HG03097 (cell line): ENCODE measurements at regions not wholly inside any gene's neighbourhood (a gene's known extent, or its start where the extent isn't known, plus 50 kb on each side); places are given as distances from the start of the nearest gene placed in this dataset.
"Not testable (repeated sequence)": the region's sequence is repeated elsewhere in the genome, so short reads cannot be mapped to it uniquely, and the experiment has no call there.

Experiments
- ATAC-seq: cut with Tn5 transposase; IDR thresholded peaks from one replicate; pipeline ENCODE4 v1.9.1; 2021; ENCODE audit not compliant: unreplicated experiment, low FRiP score

DNA sequence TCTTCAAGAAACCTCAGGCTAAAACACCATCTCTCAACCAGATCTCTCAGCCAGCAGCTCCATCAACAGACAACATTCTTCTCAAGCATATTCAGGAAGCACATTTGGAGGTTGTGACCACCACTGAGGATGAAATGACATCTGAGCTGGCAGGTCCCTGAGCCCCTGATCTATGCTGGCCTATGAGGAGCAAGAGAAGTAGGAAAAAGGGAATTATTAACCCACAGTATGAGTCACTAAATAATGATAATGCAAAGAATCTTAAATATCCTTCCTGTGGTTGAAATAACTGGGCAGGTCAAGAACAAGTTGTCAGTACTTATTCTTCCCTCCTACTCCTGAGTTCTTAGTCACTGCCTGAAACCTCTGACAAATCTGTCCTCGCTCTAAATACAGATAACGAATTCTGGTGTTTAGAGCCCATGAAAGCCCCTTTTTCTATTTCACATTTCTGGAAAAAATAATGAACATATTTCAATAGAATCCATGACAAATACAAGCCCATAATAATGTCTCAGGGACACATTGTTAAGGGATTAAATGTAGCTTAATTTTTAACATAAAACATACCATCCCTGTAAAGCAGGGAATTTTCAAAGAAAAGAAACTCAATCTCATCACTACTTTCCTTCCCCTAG, 225.8 kb upstream of the IRS2 start:
- ATAC-seq = no peak

DNA sequence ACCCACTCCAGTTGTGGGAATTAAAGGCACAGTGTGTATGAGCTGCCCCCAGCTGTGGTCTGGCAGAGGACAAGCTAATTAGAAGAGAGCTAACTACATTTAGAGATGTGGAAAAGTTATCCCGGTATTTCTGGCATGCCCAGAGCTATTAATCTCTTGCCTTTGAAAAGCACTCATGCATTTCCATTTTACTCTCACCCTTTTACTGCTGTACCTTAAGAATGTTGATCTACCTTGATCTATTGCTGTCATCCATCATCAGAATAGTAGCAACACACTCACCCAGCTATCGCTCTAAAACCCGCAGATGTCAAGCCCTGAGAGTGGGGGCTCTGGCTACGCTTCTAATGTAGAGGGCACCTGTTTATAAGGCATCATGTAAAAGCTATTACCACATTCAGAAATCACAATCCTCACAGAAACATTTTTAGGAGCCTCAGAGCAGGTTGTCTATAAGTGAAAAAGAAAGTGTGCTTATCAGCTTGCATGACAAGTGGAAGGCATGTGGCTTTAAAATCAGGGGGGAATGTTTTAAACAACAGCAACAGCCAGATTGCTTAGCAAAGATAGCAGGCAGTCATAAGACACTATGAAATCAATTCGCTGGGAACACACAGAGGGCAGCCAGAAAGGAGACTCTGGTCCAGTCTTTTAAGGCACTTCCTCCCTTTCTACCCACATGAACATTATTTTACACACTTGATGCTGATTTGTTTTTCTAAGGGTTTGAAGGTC, 224.2 kb upstream of the IRS2 start:
- ATAC-seq = no peak

DNA sequence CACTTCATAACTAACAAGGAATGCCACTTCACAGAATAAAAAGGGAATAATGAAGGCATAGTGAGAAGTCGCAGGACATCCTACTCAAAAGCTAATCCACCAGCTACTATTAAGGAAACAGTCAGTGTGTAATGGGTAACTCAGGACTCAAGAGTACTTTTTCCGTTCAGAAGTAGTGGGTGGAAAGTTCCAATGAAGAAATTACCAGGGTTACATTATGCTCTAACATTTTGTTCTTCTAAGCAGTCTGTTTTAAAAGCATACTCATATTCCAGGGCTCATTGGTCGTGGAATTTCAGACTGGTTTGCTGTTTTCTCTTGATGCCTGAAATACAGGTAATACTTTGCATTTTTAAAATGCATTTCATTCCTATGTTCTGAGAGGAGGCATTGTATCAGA, 222.4 kb upstream of the IRS2 start:
- no peak for ATAC-seq

DNA sequence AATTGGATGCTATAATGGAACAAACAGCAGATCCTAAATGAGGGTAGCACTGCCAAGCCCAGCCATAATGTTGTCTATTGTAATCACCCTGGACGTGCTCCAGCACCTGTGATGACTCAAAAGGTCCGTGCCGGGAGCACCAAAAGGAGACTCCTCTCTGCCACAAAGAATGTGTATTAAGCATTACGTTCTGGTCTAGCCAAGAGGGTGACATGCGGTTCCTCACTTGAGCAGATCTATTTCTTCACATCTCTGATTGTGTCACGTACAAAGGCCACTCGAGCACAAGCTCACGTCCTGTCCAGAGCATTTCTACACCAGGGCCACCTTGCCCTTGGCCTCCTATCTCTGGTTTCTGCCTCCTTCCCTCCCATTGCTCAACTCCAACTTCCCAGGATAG, 219.9 kb upstream of the IRS2 start:
- ATAC-seq = no peak

DNA sequence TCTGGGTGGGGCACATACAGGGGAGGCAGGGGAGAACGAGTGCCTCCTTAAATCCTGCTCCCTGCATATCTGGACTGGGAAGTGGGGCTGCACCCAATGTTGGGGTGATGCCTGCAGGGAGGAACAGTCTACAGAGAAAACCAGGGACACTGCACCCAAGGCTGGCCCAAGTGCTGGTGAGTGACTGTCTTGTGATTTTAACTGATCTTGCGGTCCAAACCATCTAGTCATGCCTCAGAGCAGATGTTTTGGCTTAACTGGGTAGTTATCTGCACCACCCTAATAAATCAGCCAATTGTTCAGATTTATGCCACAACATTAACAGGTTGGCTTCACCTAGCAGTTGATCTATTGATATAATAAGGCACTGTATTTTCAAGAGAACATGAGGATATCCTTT, 219.2 kb upstream of the IRS2 start:
- no peak for ATAC-seq

DNA sequence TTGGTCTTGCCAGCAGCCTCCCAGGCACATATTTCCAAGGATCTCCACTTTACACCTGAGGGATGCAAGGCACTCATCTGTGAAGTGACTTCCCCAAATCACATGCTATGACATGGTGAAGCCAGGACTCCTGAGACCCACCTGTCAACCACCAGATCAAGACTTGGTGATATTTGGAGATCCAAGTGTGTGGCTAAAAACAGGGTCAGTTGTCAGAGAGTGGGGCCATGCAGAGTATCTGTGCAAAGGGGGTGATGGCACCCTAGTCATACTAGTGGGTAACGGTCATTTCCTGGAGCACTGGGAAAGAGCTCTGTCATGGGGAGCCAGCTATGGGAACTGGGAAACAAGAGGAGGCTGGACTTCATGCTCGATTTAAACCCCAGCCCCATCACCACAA, 218.4 kb upstream of the IRS2 start:
- ATAC-seq = no peak

DNA sequence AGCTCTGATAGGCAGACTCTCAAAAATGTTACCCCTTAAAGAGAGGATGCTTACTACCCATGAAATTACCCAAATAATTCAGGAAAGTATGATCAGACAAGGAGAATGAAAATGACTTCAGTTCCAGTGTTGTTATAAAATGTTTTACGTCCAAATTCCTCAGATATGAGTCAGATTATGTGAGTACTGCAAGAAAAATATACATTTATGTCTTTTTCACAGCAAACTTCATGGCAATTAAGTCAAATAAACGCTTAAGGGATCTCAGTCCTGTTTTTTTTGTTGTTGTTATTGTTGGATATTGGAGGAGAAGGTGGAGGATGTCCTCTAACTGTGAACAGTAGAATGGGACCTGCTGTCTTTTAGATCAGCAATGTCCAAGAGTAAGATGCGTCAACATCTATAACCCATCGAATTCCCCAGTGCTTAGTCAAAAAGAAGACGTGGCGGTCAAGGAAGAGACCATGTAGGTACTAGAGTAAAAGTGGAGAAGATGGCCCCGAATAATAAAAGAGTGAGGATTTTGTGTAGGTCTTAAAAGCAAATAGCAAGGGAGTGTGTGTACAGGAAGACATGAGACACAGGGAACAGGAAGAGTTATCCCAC, 215.4 kb upstream of the IRS2 start:
- ATAC-seq = no peak

DNA sequence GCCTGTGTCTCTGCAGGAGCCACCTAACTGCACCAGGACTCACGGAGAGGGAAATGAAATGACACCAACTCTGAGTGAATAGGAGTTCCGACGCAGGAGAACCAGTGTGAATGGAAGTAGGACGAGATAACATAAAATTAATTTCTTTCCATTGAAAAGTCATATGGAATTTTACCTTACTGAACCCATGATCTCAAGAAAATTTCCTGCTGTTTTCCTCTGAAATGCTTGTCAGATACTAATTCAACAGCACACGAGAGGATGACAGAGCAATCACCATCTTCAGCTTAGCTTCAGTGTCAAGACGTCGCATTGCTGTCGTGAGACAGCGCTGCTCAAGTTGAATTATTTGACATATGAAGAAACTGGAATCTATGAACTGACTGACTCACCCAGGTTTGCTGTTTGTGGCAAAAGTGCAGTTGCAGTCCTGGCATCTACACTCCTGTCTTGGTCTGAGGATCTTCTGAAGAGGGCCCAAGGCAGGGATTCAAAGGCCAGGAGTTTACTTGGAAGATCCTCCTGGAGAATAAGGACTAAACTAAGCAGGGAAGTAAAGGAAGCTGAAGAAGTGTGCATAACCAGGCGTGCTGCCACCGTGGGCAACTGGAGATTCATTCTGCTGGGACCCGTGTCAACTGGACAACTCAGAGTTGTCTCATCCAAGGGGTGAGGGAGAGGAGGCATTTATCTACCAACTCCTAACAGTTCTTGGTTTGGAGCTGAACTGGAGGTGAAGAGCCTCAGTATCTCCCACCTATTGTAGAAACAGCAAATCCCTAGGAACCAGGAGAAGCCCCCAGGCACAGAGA, 214.4 kb upstream of the IRS2 start:
- ATAC-seq = no peak

DNA sequence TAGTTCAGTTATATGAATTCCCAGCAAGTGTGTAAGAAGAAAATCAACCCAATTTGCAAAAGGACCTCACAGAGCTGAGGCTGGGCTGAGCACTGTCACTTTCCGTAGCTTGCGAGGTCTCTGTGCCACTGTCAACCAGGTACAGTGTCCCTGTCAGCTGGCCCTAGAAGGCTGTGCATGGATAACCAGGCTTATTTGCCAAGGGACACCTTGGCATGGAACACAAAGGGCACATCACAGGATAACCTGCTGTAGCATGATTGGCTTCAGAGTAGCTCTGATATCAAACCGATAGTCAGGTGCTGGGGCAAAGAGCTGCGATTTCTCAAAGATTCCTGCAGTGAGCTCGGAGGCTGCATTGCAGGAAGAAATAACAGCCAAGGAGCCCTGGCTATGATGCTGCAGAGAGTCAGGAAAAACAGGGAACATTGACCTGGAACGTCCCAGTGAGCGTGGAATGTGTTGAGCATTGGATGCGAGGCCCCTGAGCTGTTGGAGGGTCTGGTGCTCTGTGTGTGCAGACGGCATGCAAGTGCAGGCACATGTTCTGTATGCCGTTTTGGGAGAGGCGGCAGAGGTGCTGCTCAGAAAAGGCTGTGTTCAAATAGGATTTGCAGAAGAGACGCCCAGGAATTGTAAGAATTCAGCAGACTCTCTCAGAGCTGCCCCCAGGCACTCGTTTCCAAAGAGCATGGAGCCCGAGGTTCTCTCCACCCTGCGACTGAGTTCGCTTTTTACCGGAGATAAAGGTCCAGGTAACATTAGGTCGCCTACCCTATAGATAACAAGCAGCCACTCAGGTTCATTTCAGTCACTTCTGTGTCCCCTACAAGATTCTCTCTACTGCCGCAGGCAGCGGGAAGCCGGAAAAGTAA, 213.5 kb upstream of the IRS2 start:
- no peak for ATAC-seq

DNA sequence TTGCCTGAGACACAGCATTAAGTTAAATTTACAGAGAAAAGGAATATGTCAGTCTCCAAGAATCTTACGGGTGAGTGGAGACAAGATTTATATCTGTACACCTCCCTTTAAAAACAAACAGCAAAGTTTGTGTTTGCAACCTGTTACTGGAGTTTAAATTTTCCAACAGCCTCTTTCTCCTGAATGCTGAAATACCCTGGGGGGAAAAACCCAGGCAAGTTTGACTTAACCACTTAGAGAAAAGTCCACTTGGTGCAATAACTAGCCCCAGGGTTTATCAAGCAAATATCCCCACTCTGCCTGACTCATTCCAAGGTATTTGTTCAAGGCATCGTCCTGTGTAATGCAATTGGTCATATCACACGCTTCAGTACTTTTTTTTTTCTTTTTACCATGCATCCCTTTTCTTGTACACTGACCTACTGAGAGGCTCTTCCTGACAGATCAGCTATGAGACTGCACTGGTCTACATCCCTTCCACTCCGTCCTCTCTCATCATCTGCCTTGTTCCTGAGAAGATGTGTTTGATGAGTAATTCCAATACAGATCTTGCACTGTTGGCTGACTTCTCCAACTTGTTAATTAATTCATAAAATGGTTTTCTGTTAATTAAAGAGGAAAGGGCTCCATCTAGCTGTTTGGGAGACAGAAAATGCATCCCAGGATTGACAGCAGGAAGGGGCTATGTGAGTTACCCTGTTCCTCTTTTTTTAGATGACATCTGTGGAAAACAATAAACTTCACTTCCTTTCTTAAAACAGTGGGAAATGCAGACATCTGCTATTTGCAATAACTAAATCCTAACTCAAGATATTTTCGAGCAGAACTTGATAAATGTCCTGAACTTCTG, 212.5 kb upstream of the IRS2 start:
- no peak for ATAC-seq

DNA sequence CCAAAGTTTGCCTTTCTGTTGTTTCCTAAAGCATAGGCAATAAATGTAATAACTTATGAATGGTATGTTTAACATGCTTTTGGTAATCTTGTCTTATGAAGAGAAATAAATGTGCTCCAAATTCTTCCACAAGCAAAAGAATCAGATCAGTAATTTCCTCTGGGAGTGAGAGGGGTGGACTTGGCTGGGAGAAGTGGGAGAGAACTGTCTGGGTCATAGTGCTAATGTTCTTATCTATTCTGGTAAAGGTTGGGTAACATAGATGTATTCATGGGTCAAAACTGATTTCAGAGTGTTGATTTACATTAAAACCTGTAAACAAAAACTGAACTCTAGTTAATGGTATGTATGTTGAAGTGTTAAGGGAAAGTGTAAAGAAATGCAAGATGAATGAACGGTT, 211.7 kb upstream of the IRS2 start:
- no peak for ATAC-seq

DNA sequence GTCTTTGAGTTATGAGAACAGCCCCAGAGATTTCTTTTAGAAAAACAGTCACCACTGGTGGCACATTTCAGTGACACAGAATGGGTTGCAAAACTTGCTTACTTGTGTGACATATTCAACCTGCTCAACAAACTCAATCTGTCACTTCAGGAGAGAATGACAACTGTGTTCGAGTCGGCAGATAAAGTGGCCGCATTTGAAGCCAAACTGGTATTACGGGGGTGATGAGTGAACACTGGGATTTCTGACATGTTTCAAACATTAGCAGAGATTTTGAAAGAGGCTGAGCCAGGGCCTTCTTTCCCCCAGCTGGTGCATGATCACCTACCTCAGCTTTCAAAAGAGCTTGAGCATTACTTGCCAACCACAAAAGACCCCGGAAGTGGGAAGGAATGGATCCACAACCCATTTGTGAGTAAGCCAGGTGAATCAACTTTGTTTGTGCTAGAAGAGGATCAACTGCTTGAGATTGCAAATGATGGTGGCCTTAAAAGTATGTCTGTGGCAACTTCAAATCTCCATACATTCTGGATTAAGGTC, 210.7 kb upstream of the IRS2 start:
- not testable (repeated sequence) for ATAC-seq

DNA sequence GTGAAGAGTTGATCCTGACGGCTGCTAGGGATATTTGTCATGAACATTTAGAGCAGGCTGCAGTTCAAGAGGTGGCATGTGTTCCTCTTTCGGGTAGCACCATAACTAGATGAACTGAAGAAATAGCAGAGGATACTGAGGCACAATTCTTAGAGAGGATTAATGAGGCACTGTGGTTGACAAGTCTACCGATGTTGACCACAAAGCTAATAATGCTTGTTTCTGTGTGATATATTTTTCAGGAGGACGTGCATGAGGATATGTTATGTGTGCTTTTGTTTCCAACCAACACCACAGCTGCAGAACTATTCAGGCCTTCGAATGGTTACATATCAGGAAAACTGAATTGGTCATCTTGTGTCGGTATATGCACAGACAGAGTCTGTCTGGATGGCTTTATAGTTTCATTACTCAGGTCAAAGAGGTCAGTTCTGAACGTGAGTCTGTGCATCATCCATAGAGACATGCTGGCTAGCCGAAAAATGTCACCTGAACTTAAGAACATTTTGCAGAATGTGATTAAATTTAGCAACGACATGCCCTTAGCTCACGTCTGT, 210.1 kb upstream of the IRS2 start:
- ATAC-seq = no peak

DNA sequence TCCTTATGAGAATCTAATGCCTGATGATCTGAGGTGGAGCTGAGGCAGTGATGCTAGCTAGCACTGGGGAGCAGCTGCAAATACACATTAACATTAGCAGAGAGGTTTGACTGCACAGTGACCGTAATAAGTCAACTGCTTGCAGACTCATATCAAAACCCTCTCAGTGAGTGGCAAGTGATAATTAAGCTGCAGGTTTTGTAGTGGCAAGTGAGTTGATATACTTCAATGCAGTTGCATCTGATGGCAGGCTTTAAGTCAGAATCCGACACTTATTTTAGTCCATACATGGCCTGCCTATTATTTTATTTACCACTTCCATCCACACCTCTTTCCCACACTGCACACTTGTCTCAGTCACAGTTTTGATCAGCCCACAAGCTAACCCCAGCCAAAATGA, 209.2 kb upstream of the IRS2 start:
- ATAC-seq = no peak

DNA sequence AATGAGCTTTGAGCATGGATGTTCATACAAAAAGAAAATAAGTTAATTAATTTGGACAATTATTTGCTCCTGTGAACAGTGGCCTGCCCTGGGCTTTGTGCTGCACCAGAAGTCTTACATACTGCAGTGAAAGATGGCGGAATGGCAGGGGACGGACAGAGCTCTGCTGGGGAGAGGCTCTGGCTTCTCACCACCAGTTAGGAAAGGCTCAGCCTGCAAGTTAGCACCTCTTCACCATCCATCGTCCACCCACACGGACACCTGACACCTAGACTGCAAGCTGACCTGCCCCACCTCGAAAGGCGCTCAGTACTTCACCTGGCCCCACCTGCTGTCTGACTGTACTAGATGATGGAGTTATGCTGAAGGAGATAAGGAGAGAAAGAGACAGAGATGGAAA, 203.9 kb upstream of the IRS2 start:
- no peak for ATAC-seq

DNA sequence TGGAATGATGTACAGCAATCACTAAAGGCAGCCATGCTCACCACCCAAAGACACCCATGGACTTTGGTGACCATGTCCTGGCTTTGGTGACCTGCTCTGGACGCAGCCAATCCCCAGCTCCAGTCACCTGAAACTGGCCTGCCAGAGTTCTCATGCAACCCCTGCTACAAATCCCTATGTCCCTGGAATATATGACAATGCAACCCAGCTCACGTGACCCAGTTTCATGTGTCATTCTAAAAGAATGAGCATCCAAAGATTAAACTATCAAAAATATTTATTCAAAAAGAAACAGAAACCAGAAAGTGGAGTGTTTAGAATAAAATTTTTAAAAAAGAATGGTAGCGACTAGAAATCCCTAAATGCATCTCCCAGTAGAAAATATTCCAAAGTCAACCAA, 203.3 kb upstream of the IRS2 start:
- no peak for ATAC-seq

DNA sequence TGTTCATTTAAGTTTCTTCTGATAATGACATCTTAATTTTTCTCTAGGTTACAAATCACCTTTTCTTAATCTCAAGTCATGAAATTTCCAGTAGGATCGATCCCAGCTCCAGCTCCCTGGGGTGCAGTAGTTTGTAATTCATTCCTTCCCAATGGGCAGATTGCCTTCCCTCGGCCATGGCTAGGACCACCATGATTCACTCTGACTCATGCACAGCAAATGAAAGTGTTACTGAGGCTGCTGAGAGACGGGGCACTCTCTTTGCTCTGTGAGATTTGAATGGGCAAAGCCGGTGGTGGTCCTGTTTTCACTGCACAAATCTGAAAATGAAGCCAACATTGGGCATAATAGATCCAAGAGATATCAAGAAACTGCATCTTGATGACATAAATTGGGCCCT, 202.8 kb upstream of the IRS2 start:
- no peak for ATAC-seq

DNA sequence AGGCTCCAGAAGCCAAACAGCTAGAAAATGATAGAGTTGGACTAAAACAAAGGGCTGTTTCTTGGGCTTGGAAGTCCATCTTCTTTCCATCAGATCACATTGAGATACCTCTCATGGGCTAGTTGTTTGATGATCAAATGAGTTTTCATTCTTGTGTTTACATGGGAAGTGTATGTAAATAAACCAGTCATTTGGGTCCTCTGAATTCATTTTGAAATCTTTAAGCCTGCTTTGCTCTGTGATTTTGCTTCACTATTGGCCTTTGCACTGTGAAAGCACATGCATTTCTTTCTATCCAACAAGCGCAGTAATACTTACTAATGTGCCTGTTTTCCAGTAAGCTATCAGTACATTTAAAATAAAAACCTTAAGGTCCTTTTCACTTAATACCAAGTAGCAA, 200.5 kb upstream of the IRS2 start:
- ATAC-seq = no peak

DNA sequence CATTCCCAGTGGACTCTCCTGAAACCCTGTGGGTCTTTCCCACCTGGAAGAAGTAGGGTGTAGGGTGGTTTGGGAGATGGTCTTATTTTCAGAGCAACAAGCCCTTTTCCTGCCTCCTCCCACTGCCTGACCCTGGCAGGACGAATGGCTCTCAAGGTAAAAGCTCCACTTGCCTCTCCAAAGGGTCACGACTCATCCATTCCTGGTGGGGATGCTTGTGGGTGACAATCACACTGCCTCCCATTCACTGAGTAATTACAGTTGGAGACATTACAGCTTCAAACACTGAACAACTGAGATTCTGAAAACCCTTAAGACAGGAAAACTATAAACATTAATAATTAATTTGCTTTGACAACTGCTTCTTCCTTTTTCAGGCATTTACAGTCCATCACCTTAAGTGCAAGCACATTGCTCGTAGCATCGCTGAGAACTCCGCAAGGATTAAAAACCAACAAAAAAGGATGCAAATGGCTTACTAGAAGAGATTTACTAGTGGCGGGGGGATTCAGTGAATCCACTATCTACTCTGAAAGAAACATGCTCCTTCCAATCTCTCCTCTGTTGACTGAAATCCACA, 199.6 kb upstream of the IRS2 start:
- no peak for ATAC-seq
